Left hindlimb (tissue), 1 donor: ENCODE measurements at regions not wholly inside any gene's neighbourhood (a gene's known extent, or its start where the extent isn't known, plus 50 kb on each side); places are given as distances from the start of the nearest gene placed in this dataset.

Experiments
- DNase-seq: peaks from one replicate; pipeline ENCODE4 v3.0.0-alpha.2; 2018

GRCh38 chr7:46175221-46175620 is 254.1 kb upstream of the IGFBP3 start:
- no peak for DNase-seq

GRCh38 chr7:46174196-46174580 is 253.1 kb upstream of the IGFBP3 start:
- DNase-seq: no peak

GRCh38 chr7:46173476-46174195 is 252.6 kb upstream of the IGFBP3 start:
- DNase-seq: no peak

- DNase-seq: no peak
Measured at GRCh38 chr7:46170792-46171191, 249.7 kb upstream of the IGFBP3 start.

GRCh38 chr7:46170021-46170420 is 248.9 kb upstream of the IGFBP3 start:
- DNase-seq: no peak

GRCh38 chr7:46169384-46169755 is 248.3 kb upstream of the IGFBP3 start:
- no peak for DNase-seq

- no peak for DNase-seq
Measured at GRCh38 chr7:46168671-46169383, 247.8 kb upstream of the IGFBP3 start.

GRCh38 chr7:46168231-46168630 is 247.2 kb upstream of the IGFBP3 start:
- no peak for DNase-seq

- DNase-seq: no peak
Measured at GRCh38 chr7:46165276-46165675, 244.2 kb upstream of the IGFBP3 start.

GRCh38 chr7:46164629-46165028 is 243.6 kb upstream of the IGFBP3 start:
- no peak for DNase-seq

GRCh38 chr7:46163246-46163645 is 242.2 kb upstream of the IGFBP3 start:
- DNase-seq: no peak

- DNase-seq: no peak
Measured at GRCh38 chr7:46162609-46163008, 241.5 kb upstream of the IGFBP3 start.

- DNase-seq: no peak
Measured at GRCh38 chr7:46160861-46161260, 239.8 kb upstream of the IGFBP3 start.

GRCh38 chr7:46157931-46158330 is 236.9 kb upstream of the IGFBP3 start:
- DNase-seq: no peak

GRCh38 chr7:46157404-46157803 is 236.3 kb upstream of the IGFBP3 start:
- no peak for DNase-seq

- DNase-seq: no peak
Measured at GRCh38 chr7:46156853-46157252, 235.8 kb upstream of the IGFBP3 start.

GRCh38 chr7:46156086-46156485 is 235.0 kb upstream of the IGFBP3 start:
- no peak for DNase-seq

GRCh38 chr7:46155367-46155766 is 234.3 kb upstream of the IGFBP3 start:
- DNase-seq: no peak

- DNase-seq: no peak
Measured at GRCh38 chr7:46153951-46154787, 233.1 kb upstream of the IGFBP3 start.

GRCh38 chr7:46153583-46153950 is 232.5 kb upstream of the IGFBP3 start:
- DNase-seq: no peak

- DNase-seq: no peak
Measured at GRCh38 chr7:46152696-46153095, 231.6 kb upstream of the IGFBP3 start.

GRCh38 chr7:46150721-46151120 is 229.6 kb upstream of the IGFBP3 start:
- no peak for DNase-seq

- no peak for DNase-seq
Measured at GRCh38 chr7:46150202-46150601, 229.1 kb upstream of the IGFBP3 start.

- DNase-seq: no peak
Measured at GRCh38 chr7:46147871-46148270, 226.8 kb upstream of the IGFBP3 start.
